ENCODE measurements at regions not wholly inside any gene's neighbourhood (a gene's known extent, or its start where the extent isn't known, plus 50 kb on each side); places are given as distances from the start of the nearest gene placed in this dataset.

GRCh38 chr12:76711241-76711640 lies 52.7 kb upstream of the ZDHHC17 start:
- no peak for DNase-seq

DNA sequence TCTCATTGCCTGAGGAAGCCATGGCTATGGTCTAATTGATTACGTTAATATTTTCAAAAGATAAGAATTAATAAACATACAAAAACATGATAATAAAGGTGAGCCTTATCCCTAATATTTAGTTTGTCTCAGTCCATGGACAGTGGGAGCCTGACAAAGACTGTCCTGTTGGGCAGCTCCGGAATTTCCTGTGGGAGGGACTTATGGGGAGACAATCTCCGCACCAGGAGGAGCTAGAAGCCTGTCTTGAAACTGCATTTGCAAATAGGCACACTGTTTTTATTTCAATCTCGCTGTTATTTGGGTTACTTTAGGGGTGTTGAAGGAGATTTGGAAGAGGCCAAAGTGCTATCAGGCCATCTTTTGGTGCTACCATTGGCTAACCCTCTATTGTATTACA lies 50.8 kb upstream of the ZDHHC17 start:
- DNase-seq = no peak

DNA sequence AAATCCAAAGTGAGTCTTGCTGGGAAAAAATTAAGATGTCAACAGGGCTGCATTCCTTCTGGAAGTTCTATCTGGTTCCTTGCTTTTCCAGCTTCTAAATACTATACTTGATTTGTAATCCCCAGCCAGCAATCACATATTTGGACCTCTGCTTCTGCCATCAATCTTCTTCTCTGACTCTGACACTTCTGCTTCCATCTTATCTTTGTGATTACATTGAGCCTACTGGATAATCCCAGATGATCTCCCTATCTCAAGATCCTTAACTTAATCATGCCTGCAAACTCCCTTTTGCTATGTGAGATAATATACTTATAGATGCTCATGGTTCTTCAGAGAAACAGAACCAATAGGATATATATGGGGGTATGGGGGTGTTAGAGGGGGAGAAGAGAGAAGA lies 49.9 kb upstream of the ZDHHC17 start:
- no peak for DNase-seq

All from AML-193 (cell line).